SK-N-SH treated with all-trans-retinoic acid at 6 μM for 48 hours (cell line): ENCODE measurements at regions not wholly inside any gene's neighbourhood (a gene's known extent, or its start where the extent isn't known, plus 50 kb on each side); places are given as distances from the start of the nearest gene placed in this dataset.

Experiments used
- CREB5 ChIP-seq: fragments of 250-450 bp; sonication (Bioruptor Pico); IDR thresholded peaks from 2 replicates; pipeline ENCODE4 v1.5.1; 2020; ENCODE audit warnings: low read depth, mild to moderate bottlenecking, moderate library complexity
- ISL1 ChIP-seq: fragments of 250-450 bp; sonication (Bioruptor Pico); IDR thresholded peaks from 2 replicates; pipeline ENCODE4 v2.1.2; 2022; ENCODE audit warnings: mild to moderate bottlenecking, moderate library complexity
- OSR1 ChIP-seq: fragments of 250-450 bp; sonication (Bioruptor Pico); IDR thresholded peaks from 2 replicates; pipeline ENCODE4 v1.8.0; 2022; ENCODE audit warnings: moderate library complexity, mild to moderate bottlenecking, inconsistent platforms
- PATZ1 ChIP-seq: fragments of 250-450 bp; sonication (Bioruptor Pico); IDR thresholded peaks from 2 replicates; pipeline ENCODE4 v1.8.0; 2020; ENCODE audit warnings: mild to moderate bottlenecking, moderate library complexity, borderline replicate concordance
- POU6F1 ChIP-seq: fragments of 250-450 bp; sonication (Bioruptor Pico); IDR thresholded peaks from 2 replicates; pipeline ENCODE4 v1.8.0; 2021; ENCODE audit warnings: low read depth, mild to moderate bottlenecking, moderate library complexity, borderline replicate concordance
- TCF4 ChIP-seq: fragments of 250-450 bp; sonication (Bioruptor Pico); IDR thresholded peaks from 2 replicates; pipeline ENCODE4 v1.8.0; 2021; ENCODE audit warnings: mild to moderate bottlenecking, moderate library complexity, borderline replicate concordance
- TOX ChIP-seq: fragments of 250-450 bp; sonication (Bioruptor Pico); IDR thresholded peaks from 2 replicates; pipeline ENCODE4 v1.8.0; 2021; ENCODE audit warnings: mild to moderate bottlenecking, moderate library complexity, borderline replicate concordance
- ZC3H10 ChIP-seq: fragments of 250-450 bp; sonication (Bioruptor Pico); IDR thresholded peaks from 2 replicates; pipeline ENCODE4 v1.5.1; 2021; ENCODE audit warnings: mild to moderate bottlenecking, moderate library complexity
- ZFP3 ChIP-seq: fragments of 250-450 bp; sonication (Bioruptor Pico); IDR thresholded peaks from 2 replicates; pipeline ENCODE4 v1.5.0; 2020; ENCODE audit warnings: mild to moderate bottlenecking, moderate library complexity
- ZFP30 ChIP-seq: fragments of 450-650 bp; formaldehyde crosslinking; IDR thresholded peaks from 2 replicates; pipeline ENCODE4 v1.5.0; 2022; ENCODE audit warnings: mild to moderate bottlenecking, moderate library complexity
- ZNF565 ChIP-seq: fragments of 450-650 bp; formaldehyde crosslinking; conservative IDR thresholded peaks from 2 replicates; pipeline ENCODE4 v1.5.0; 2020; ENCODE audit warnings: low read depth, mild to moderate bottlenecking, moderate library complexity

GRCh38 chr2:52034706-52035105 is 1002.8 kb upstream of the NRXN1 start:
- TF ChIP-seq ZFP30 (CRISPR knock-in tag) (no peak), PATZ1 (no peak), ZFP3 (CRISPR knock-in tag) (no peak), OSR1 (CRISPR knock-in tag) (no peak), ZC3H10 (no peak), ISL1 (CRISPR knock-in tag) (no peak), CREB5 (no peak), TCF4 (no peak), POU6F1 (CRISPR knock-in tag) (no peak), TOX (CRISPR knock-in tag) (no peak), ZNF565 (CRISPR knock-in tag) (no peak)
